ENCODE measurements at regions not wholly inside any gene's neighbourhood (a gene's known extent, or its start where the extent isn't known, plus 50 kb on each side); places are given as distances from the start of the nearest gene placed in this dataset.
"Not testable (repeated sequence)": the region's sequence is repeated elsewhere in the genome, so short reads cannot be mapped to it uniquely, and the experiment has no call there.

- Histone ChIP-seq H3K4me1 (peaks cover 0 to 25% (median 17%) of the 10 kb centered on the region in 4 donors), H3K36me3 (no peaks in the 10 kb centered on the region), H3K9me3 (no peaks in the 10 kb centered on the region), H3K27me3 (peaks cover 10 to 37% (median 12%) of the 10 kb centered on the region in 3 donors), H3K27ac (no peak overlapping the region), H3K4me3 (no peak overlapping the region)
- no peak for DNase-seq
- intact Hi-C loops (cut with DNase I), result no loop called here
- no peak for TF ChIP-seq POLR2AphosphoS5 (IDR thresholded peaks at IDR 0.05)
- no peak for TF ChIP-seq POLR2A (IDR thresholded peaks at IDR 0.05)
- no peak for TF ChIP-seq CTCF (IDR thresholded peaks at IDR 0.05)
- TF ChIP-seq EP300 (IDR thresholded peaks at IDR 0.05), result no peak
- WGBS, 2 donors, result 92 to 95% methylated on average over 5 of the region's 5 CpGs
Measured at GRCh38 chr3:22373182-22373581, 622.2 kb upstream of the ZNF385D start.

GRCh38 chr3:22373827-22374226 lies 622.8 kb upstream of the ZNF385D start:
- H3K27ac ChIP-seq, result no peak overlapping the region
- WGBS, 2 donors, result 89% methylated on average over 3 of the region's 3 CpGs
- intact Hi-C loops (cut with DNase I), result no loop called here
- no peaks in the 10 kb centered on the region for H3K9me3 ChIP-seq
- H3K4me1 ChIP-seq, result peaks cover 0 to 25% (median 17%) of the 10 kb centered on the region in 4 donors
- TF ChIP-seq EP300 (IDR thresholded peaks at IDR 0.05) (no peak), POLR2A (IDR thresholded peaks at IDR 0.05) (no peak), POLR2AphosphoS5 (IDR thresholded peaks at IDR 0.05) (no peak), CTCF (IDR thresholded peaks at IDR 0.05) (no peak)
- H3K27me3 ChIP-seq, result peaks cover 10 to 37% (median 12%) of the 10 kb centered on the region in 3 donors
- H3K4me3 ChIP-seq, result no peak overlapping the region
- no peak for DNase-seq
- no peaks in the 10 kb centered on the region for H3K36me3 ChIP-seq

GRCh38 chr3:22377421-22377820 lies 626.4 kb upstream of the ZNF385D start:
- H3K9me3 ChIP-seq, result no peaks in the 10 kb centered on the region
- intact Hi-C loops (cut with DNase I), result no loop called here
- H3K4me3 ChIP-seq, result no peak overlapping the region
- peaks cover 0 to 18% (median 10%) of the 10 kb centered on the region in 4 donors for H3K4me1 ChIP-seq
- peaks cover 4 to 11% (median 7%) of the 10 kb centered on the region in 3 donors for H3K27me3 ChIP-seq
- H3K36me3 ChIP-seq, result no peaks in the 10 kb centered on the region
- H3K27ac ChIP-seq, result no peak overlapping the region
- DNase-seq, result no peak
- no peak for TF ChIP-seq POLR2AphosphoS5 (IDR thresholded peaks at IDR 0.05)
- TF ChIP-seq CTCF (IDR thresholded peaks at IDR 0.05), result no peak
- TF ChIP-seq POLR2A (IDR thresholded peaks at IDR 0.05), result no peak

GRCh38 chr3:22378869-22379268 lies 627.9 kb upstream of the ZNF385D start:
- H3K27me3 ChIP-seq, result no peaks in the 10 kb centered on the region
- intact Hi-C loops (cut with DNase I), result no loop called here
- no peak for DNase-seq
- H3K36me3 ChIP-seq, result no peaks in the 10 kb centered on the region
- TF ChIP-seq POLR2AphosphoS5 (IDR thresholded peaks at IDR 0.05) (no peak), POLR2A (IDR thresholded peaks at IDR 0.05) (no peak), CTCF (IDR thresholded peaks at IDR 0.05) (no peak), EP300 (IDR thresholded peaks at IDR 0.05) (no peak)
- H3K9me3 ChIP-seq, result no peaks in the 10 kb centered on the region
- no peak overlapping the region for H3K27ac ChIP-seq
- H3K4me3 ChIP-seq, result no peak overlapping the region
- H3K4me1 ChIP-seq, result peaks cover 0 to 14% (median 5%) of the 10 kb centered on the region in 4 donors

- intact Hi-C loops (cut with DNase I), result no loop called here
Measured at GRCh38 chr3:22380253-22380652, 629.2 kb upstream of the ZNF385D start.

GRCh38 chr3:22381564-22381963 lies 630.6 kb upstream of the ZNF385D start:
- H3K4me1 ChIP-seq, result peaks cover 0 to 14% (median 5%) of the 10 kb centered on the region in 4 donors
- H3K4me3 ChIP-seq; intact Hi-C loops (cut with DNase I); H3K27ac ChIP-seq; H3K36me3 ChIP-seq; H3K9me3 ChIP-seq; H3K27me3 ChIP-seq: not testable (repeated sequence)
- peak; percentile 63 for DNase-seq
- 70 to 79% methylated on average over 10 of the region's 10 CpGs for WGBS, 2 donors

More at GRCh38 chr3:22380253-22380652, 629.2 kb upstream of the ZNF385D start:
- H3K36me3 ChIP-seq, result no peaks in the 10 kb centered on the region
- TF ChIP-seq EP300 (IDR thresholded peaks at IDR 0.05), result no peak
- no peak for TF ChIP-seq POLR2AphosphoS5 (IDR thresholded peaks at IDR 0.05)
- TF ChIP-seq POLR2A (IDR thresholded peaks at IDR 0.05), result no peak
- no peak for TF ChIP-seq CTCF (IDR thresholded peaks at IDR 0.05)
- DNase-seq, result no peak
- peaks cover 0 to 14% (median 5%) of the 10 kb centered on the region in 4 donors for H3K4me1 ChIP-seq
- H3K4me3 ChIP-seq, result no peak overlapping the region
- no peaks in the 10 kb centered on the region for H3K27me3 ChIP-seq
- WGBS, 2 donors, result 42 to 68% methylated on average over 4 of the region's 4 CpGs
- no peaks in the 10 kb centered on the region for H3K9me3 ChIP-seq
- no peak overlapping the region for H3K27ac ChIP-seq
